ENCODE measurements at regions not wholly inside any gene's neighbourhood (a gene's known extent, or its start where the extent isn't known, plus 50 kb on each side); places are given as distances from the start of the nearest gene placed in this dataset.

DNA sequence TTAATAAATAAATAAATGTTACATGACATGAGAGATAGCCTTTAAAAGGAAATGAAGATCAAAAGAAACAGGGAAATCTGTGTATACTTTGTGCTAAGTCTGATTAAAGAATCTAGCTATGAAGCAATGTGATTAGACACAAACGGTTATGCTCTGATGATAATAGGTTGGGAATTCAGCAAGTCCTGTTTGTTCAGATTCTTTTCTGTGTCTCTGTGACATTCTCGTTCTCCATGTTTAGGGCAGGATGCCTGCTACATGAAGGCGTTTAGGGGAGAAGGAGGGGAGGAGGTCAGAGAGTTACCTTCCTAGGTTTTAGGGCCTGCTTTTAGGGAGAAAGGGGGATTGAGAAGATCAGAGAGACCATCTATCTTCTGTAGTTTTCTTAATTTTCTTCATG is 555.3 kb downstream of the DNAJB9 start:
- DNase-seq, result no peak

DNA sequence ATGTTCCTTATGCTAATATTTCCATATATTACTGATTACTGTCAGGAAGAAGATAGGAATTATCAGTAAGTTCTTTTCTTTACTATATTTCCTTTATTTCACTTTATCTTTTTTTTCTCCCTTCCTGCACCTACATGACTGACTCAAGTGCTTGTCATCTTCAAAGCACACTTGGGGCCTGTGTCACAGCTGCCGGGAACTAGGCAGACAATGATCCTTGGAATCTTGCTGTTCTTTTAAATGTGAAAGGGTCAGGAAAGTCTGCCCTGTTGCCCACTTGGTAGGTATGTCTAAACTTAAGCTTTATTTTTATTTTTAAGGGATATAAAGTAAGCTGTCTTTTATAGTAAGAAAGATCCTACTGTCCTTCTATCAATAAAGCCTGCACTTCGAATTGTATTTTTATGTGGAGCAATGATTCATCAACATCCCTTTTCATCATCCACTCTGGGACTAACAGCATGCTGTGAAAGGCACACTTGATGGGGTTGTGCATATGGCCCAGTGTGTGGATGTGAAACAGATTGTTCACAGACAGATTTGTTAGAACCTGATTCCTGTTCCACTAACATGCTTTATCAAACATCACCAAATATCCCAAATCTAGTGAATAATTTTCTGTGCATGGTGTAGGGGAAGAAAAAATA is 556.9 kb downstream of the DNAJB9 start:
- no peak for DNase-seq

DNA sequence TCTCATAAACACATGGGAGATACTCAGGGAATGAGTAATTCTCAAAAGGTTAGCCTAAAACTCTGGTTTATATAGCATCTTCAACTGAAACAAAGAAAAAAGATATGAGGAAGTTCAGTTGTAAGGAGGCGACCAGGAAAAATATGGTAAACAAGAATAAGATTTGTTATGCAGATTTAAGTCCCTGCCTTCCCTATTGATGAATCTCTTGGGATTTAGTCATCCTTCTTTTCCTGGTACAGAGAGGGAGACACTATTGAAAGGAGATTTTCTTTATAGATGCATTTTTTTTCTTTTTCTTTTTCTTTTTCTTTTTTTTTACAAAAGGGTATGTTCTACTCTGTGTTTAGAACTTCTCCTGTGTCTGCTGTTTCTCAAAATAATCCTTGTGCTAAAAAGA is 557.5 kb downstream of the DNAJB9 start:
- no peak for DNase-seq

DNA sequence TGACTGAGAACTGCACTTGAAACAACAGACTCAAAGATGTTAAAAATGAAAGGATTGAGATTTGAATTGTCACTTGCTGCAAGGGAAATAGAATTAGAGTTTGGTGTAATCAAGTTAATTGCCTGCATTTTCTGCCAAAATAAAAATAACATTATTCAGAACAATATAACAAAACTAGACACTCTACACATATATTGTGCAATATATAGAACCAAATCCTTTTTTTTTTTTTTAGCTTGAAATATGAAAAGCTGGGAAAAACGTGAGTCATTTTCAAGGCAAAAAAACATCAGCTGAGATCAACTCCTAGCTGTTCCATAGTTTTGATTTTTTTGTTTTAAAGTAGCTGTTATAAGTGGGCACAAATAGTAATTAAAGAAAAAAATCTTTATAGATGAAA is 561.5 kb downstream of the DNAJB9 start:
- DNase-seq, result no peak

DNA sequence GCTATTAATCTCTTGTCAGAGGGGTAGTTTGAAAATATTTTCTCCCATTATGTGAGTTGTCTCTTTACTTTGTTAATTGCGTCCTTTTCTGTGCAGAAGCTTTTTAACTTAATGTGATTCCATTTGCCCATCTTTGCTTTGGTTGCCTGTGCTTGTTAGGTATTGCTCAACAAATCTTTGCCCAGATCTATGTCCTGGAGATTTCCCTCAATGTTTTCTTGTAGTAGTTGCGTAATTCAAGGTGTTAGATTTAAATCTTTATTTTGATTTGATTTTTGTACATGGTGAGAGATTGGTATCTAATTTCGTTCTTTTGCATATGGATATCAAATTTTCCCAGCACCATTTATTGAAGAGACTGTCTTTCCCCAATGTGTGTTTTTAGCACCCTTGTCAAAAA is 567.2 kb downstream of the DNAJB9 start:
- DNase-seq, result no peak

DNA sequence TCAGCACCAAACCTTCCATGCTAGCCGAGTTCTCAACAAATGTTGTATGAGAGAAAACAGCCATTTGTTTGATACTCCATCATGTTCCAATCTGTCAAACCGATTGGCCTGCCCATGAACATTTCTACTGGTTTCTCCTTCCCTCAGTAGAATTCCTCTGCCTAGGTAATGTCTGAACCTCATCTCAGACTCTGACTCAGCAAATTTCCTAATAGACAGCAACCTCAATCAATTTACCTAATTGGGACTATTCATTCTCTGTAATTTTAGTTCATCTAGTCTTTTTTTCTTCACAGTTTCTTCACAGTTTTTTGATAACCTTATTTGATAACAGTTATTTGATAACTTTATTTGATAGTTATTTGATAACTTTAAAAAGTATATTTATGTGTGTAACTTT is 585.1 kb downstream of the DNAJB9 start:
- DNase-seq, result no peak

DNA sequence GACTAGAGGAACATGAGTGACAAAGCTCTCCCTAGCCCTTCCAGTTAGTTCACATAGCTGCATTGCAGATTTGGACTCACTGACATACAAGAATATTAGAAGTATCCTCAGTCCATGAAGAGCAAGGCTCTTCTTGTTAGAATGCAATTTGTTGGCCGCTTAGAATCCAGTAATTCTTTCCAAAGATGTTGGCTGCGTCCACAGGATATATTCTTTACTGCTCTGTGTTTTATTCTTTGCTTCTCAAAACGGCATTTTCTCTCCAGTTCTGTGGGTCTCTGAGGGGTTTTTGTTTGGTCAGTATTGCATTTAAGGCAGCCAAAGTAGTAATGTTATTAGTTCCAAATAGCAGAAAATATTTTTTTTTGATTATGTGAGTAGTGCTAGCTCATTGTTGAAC is 588.6 kb downstream of the DNAJB9 start:
- no peak for DNase-seq

DNA sequence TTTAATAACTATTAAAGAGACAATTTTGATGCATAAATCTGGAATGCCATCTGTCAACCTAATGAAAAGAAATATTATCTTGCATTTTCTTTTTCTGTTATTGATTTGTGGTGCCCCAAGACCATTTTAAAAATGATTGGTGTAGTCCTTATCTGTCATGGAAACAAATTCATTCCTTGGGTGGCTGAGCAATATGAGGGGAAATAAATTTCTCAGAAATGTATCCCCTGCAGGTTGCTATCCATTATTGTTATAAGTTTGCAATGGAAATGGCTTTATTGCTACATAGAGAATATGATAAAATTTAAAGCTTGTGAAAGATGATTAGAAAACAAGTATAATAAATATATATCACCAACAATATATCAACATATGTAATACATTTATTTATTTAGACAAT is 607.0 kb downstream of the DNAJB9 start:
- no peak for DNase-seq

DNA sequence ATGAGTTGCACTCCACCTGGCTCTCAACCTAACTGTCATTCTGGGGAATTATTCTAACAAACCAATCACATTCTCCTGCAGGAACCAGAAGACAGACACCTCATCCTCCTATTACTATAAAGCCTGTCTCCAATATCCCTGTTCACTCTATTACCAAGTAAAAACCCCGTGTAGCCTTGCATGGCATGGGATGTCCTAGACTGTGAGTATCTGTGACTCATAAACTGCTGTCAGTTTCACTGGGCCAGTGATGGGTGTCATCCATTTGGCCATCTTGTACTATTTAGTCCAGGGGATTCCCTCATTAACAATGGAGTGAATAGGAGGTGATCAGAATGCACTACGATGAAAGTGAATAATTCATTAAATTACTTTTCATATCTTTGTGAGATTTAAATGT is 608.7 kb downstream of the DNAJB9 start:
- no peak for DNase-seq

DNA sequence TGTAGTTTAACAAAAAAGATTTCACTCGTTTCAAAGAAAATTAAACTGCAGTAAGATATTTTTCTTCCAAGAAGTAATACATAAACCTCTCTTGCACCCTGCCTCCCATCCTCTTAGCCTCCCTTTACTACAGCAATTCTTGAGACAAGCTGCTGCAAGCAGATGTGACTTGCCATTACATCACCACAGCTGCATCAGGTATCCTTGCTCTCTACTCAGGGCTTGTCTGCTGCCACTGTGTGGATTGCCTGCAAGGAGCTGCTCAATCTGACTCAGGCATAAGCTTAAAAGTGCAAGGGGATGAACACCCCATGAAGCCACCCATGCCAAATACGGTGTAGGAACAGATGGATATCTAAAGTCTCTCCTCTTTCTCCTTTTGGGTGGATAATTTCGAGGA is 609.9 kb downstream of the DNAJB9 start:
- DNase-seq, result no peak

DNA sequence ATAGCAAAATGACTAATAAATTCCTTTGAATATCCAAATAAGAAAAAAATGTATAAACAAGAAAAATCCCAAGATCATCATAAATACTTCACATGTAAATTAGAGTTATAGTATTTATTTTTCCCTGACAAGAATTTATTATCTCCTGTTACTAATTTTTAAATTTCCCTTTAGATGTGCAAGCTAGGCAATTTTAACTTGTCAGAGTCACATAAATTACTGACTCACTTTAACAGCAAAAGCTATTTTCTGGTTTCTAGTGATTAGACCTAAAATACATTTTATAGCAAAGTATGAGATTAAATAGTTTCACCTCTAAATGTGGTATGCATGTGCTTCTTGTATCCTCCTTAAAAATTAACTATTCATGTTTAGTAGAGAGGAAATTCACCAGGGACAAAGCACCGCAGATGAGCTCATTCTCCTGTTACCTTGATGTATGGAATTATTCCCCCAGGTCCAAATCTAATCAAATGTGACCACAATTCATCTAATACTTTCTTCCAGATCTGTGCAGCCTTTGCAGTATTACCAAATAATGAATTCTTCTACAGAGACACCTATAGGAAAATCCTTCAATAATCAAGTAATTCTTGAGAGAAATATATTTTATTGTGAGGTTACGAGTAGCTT is 621.2 kb downstream of the DNAJB9 start:
- DNase-seq, result no peak

DNA sequence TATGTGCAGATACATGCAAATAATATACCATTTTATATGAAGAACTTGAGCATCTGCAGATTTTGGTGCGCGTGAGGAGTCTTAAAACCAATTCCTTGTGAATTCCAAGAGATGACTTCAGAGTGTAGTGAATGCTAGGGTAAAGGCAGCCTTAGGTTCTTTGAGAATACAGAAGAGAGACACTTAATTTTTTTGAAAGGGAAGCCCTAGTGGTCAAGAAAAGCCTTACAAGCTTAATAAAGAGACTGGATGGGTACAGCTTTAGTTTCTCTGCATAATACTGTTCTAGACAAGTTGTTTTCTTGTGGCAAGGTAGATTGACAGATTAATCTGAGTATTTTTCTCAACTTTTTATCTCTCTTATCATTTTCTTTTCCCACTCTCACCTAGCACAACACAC is 636.5 kb downstream of the DNAJB9 start:
- DNase-seq, result no peak

DNA sequence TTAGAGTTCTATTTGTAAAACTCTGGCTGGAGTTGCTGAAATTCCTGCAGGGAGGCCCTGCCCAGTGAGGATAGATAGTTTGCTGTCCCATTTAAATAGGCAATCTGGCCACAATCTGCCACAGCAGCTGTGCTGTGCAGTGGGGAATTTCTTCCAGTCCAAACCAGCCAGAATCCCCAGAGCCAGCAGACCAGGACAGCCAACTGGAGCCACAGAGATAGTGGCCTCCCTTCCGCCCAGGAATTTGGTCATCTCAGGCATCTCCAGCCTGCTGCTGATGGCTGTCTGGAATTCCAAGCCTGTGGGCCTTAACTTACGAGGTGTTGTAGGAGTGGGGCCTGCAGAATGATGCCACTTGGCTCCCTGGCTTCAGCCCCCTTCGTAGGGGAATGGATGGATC is 643.4 kb downstream of the DNAJB9 start:
- DNase-seq, result no peak

DNA sequence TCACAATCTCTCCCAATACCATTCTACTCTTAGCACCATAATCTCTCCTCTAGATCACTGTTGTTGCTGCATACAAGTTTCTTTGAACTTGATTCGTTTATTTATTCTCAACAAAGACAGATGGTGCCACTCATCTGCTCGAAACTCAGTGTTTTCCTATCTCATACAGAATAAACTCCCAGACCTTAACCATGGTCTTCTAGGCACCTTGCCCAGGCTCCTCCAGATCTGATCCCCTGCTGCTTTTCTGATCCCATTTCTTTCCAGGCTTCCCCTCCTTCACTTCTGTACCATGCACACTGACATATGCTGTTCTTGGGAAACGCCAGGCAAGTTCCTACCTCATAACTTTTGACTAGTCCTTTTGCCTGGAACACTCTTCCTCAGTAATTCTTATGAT is 645.7 kb downstream of the DNAJB9 start:
- no peak for DNase-seq

DNA sequence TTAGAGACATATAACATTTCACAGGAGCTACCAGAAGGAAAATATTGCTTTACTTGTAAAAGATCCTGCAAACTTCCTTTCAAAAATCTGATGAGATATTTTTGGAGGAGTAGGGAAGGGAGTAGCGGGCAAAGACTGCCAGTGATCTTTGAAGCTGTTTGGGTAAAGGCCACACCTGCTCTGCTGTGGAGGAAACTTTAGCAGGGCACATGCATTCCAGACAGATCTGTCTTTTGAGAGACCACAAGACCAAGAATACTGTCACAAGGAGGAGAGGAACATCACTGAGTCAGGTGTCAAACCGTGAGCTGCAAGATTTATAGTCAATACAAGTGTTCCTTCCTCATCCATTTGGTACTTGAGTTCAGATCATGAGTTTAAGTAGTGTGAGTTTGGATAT is 654.4 kb downstream of the DNAJB9 start:
- no peak for DNase-seq

DNA sequence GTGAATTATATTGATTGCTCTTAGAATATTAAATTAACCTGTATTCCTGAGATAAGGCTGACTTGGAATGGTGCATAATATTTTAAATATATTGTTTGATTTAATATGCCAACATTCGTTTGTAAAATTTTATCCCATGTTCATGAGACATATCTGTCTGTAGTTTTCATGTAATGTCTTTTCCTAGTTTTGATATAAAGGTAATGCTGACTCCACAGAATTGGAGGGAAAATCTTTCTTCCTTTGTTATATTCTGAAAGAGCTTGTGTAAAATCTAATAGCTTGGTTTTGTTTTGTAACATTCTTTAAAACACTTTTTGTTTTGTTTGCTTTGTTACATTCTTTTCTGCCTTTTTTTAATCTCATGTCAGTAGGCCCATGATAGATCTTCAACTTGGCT is 657.0 kb downstream of the DNAJB9 start:
- no peak for DNase-seq

DNA sequence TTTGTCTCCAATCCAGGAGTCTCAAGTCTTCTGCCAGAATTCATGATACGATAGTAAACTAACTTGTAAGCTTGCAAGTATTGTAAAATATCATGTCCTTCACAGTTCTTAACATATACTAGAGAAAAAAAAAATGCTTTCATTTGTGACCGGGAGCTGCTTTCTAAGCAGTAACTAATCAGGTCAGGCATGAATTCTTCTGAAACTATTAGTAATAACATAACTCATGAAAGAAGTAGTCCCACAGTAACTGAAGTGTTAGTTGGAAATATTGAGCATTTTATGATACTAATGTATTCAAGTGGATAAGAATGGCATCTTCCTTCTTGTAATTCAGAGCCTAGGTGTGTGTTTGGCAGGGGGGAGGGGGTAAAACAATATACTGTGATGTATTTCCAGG is 665.6 kb downstream of the DNAJB9 start:
- no peak for DNase-seq

DNA sequence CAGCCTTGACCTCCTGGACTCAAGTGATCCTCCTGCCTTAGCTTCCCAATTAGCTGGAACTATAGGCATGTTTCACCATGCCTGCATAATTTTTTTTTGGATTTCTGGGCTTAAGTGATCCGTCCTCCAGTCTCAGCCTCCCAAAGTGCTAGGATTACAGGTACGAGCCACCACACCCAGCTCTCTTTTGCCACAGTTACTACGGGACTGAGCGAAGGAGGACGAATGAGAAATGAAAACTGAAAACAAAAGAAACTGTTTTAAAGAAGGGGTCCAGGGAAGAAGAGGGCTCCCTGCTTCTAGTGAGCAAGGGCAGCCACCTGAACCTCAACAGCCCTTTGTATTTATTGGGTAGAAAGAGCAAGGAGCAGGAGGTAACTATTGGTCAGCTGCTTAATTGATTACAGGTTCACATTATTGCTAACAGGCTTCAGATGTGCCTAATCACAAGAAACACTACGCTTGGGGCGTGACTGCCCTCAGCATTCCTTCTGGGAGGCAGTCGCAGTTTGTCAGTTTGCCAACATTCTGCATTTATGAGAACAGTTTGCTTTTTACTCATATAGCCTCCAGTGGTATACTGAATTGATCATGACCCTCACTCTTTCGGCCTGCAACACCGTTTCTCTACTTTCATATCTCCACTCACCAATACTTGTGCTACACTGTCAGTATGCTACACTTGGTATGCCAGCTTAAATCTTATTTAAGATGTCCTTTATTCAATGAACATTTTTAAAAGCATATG is 676.8 kb downstream of the DNAJB9 start:
- no peak for DNase-seq

DNA sequence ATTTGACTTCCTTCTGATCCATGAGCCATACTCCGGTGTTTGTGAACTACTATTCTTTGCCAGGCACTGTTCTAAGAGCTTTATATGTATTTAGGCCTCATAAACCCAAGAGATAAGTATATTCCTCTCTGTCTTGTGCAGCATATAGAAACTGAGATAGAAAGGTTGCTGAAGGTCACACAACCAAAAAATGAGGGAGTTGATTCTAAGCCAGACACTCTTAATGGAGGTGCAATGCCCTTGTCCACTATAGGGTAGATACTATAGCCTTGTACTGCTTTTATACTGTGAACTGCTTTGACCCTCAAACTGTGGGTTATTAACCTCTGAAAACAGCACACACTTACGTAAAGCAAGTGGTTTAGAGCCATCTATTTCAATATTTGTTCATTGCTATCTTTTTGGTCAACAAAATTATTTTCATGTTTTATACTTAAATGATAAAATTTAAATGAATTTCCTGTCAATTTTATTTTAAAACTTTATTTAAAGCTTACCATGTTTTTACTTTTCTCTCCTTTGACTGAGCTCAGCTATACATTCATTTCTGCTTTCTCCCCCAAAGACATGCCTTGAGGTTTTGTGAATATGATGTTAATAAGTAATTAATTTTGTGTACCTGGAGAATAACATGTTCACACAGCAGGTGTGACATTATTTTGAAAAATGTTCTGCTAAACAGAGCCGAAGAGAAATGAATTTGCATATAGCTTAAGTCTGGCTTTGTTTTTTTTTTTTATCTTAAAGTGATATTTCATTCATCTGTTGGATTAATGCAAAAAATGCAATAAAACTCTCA is 687.3 kb downstream of the DNAJB9 start:
- no peak for DNase-seq

DNA sequence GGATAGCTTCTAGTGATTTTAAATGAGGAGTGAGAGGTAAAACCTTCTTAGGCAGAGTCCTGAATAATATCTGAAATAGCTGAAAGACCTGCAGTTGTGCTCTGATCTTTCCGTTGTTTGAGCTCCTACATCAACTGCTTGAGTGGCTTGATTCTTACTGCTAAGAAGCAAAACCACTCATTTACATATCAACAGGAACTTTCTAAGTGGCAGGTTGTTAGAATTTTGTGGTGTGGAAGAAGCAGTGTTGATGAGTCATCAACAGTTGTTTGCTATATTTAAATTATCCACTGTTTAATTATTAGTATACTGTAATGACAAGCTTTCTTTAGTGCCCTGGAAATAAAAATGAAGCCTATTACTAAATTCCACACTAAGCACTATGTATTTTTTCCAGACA is 689.5 kb downstream of the DNAJB9 start:
- no peak for DNase-seq

DNA sequence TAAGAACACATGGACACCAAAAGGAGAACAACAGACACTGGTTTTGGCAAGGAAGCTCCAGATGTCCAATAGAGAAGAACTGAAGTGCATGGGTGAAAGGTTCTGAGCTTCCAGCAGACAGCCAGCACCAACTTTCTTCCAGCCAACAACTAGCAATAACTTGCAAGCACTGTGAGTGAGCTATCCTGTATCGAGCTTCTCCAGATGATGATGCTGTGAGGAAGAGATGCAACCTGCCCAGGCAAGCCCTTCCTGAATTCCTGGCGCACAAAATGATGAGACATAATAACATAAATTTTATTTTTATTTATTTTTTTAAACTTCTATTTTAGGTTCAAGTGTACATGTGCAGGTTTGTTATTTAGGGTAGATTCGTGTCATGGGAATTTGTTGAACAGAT is 692.1 kb downstream of the DNAJB9 start:
- no peak for DNase-seq

DNA sequence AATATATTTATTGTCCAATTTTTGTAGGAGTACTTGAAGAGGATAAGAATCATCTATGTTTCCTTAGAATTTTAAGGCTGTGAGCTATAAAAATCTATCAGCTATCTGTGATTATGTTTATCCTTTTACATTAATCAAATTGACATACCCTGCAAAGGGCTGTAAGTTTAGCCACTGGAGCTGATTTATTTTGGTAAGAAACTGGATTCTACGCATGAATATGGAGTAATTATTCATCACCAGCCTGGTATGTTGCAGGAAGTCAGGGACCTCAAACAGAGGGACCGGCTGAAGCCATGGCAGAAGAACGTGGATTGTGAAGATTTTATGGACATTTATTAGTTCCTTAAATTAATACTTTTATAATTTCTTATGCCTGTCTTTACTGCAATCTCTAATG is 696.9 kb downstream of the DNAJB9 start:
- DNase-seq, result no peak

Measured in anterior cingulate cortex (tissue), 58 donors.